Endodermal cell (in vitro differentiated cells): ENCODE measurements at regions not wholly inside any gene's neighbourhood (a gene's known extent, or its start where the extent isn't known, plus 50 kb on each side); places are given as distances from the start of the nearest gene placed in this dataset.

ENCODE experiments used
- DNase-seq: peaks from one replicate; pipeline ENCODE4 v3.0.0-alpha.2; 2017
- H3K27ac ChIP-seq: 2 replicates; pipeline ENCODE4 v1.5.1; 2013; ENCODE audit warnings: mild to moderate bottlenecking, low read depth, low read length, moderate library complexity
- H3K27me3 ChIP-seq: 2 replicates; pipeline ENCODE4 v1.6.1; 2013; ENCODE audit warnings: mild to moderate bottlenecking, low read length, moderate library complexity; ENCODE audit not compliant: insufficient read depth, control insufficient read depth, poor library complexity, severe bottlenecking
- H3K36me3 ChIP-seq: 2 replicates; pipeline ENCODE4 v1.7.0; 2013; ENCODE audit warnings: mild to moderate bottlenecking, low read length, moderate library complexity; ENCODE audit not compliant: control insufficient read depth, insufficient read depth
- H3K4me1 ChIP-seq: one replicate; pipeline ENCODE4 v1.7.0; 2013; ENCODE audit warnings: low read length; ENCODE audit not compliant: control insufficient read depth, insufficient read depth
- H3K4me3 ChIP-seq: 2 replicates; pipeline ENCODE4 v1.5.1; 2013; ENCODE audit warnings: mild to moderate bottlenecking, low read length, moderate library complexity
- H3K9ac ChIP-seq: 2 replicates; pipeline ENCODE4 v1.6.1; 2013; ENCODE audit warnings: mild to moderate bottlenecking, low read length, moderate library complexity; ENCODE audit not compliant: poor library complexity, severe bottlenecking; ENCODE audit errors: extremely low read depth
- H3K9me3 ChIP-seq: 2 replicates; pipeline ENCODE4 v1.6.1; 2013; ENCODE audit warnings: mild to moderate bottlenecking, low read length, moderate library complexity; ENCODE audit not compliant: control insufficient read depth
- H3K27ac Mint-ChIP-seq: 2 replicates; pipeline ENCODE4 v1.8.0; 2020; ENCODE audit warnings: mixed read lengths
- H3K27me3 Mint-ChIP-seq: 2 replicates; pipeline ENCODE4 v1.8.0; 2021; ENCODE audit warnings: mild to moderate bottlenecking, mixed read lengths; ENCODE audit not compliant: insufficient read depth
- H3K36me3 Mint-ChIP-seq: 2 replicates; pipeline ENCODE4 v1.8.0; 2020; ENCODE audit warnings: low read depth, mixed read lengths
- H3K4me1 Mint-ChIP-seq: 2 replicates; pipeline ENCODE4 v1.8.0; 2020; ENCODE audit warnings: mixed read lengths
- H3K4me3 Mint-ChIP-seq: 2 replicates; pipeline ENCODE4 v1.8.0; 2020; ENCODE audit warnings: mild to moderate bottlenecking, moderate library complexity, mixed read lengths
- H3K9me3 Mint-ChIP-seq: 2 replicates; pipeline ENCODE4 v1.8.0; 2020; ENCODE audit warnings: mild to moderate bottlenecking, mixed read lengths
- WGBS, 2 experiments: methylation state at CpG; one replicate each; pipeline versions ENCODE4 v1.1.5 to v1.1.7; 2013; ENCODE audit warnings: missing lambda C conversion rate in 2 of 2, mixed read lengths in 1 of 2; ENCODE audit not compliant: insufficient coverage in 1 of 2, insufficient read length in 1 of 2; 5-methylcytosine and 5-hydroxymethylcytosine counted together
- TF ChIP-seq, protein P1 (sequence below): fragments of 200-600 bp; sonication (generic); conservative IDR thresholded peaks from 2 replicates; pipeline ENCODE4 v1.5.0; 2021; ENCODE audit warnings: antibody characterized with exemption, mild to moderate bottlenecking

DNA sequence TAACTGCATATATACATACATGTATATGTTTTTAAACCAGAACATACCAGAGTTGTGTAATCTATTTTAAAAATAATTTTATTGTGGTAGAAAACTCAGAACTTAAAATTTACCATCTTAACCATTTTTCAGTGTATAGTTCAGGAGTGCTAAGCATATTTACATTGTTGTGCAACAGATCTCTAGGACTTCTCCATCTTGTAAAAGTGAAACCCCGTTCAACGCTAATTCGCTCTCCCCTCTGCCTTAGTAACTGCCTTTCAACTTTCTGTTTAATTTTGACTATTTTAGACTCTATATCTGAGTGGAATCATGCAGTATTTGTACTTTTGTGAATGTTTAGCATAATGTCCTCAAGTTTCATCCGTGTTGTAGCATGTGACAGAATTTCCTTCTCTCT is 51.8 kb upstream of the SSR3 start:
- Histone ChIP-seq H3K36me3 (no peaks in the 10 kb centered on the region), H3K4me1 (peaks cover 5% of the 10 kb centered on the region), H3K4me3 (no peak overlapping the region), H3K27ac (no peak overlapping the region), H3K9ac (no peak overlapping the region), H3K27me3 (no peaks in the 10 kb centered on the region), H3K9me3 (no peaks in the 10 kb centered on the region)
- DNase-seq: no peak
- TF ChIP-seq, protein P1, sequence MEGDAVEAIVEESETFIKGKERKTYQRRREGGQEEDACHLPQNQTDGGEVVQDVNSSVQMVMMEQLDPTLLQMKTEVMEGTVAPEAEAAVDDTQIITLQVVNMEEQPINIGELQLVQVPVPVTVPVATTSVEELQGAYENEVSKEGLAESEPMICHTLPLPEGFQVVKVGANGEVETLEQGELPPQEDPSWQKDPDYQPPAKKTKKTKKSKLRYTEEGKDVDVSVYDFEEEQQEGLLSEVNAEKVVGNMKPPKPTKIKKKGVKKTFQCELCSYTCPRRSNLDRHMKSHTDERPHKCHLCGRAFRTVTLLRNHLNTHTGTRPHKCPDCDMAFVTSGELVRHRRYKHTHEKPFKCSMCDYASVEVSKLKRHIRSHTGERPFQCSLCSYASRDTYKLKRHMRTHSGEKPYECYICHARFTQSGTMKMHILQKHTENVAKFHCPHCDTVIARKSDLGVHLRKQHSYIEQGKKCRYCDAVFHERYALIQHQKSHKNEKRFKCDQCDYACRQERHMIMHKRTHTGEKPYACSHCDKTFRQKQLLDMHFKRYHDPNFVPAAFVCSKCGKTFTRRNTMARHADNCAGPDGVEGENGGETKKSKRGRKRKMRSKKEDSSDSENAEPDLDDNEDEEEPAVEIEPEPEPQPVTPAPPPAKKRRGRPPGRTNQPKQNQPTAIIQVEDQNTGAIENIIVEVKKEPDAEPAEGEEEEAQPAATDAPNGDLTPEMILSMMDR: no peak
- 100% methylated on average over 2 to 4 of the region's 4 CpGs for WGBS, 2 experiments
- Mint-ChIP-seq H3K9me3 (no peaks in the 10 kb centered on the region), H3K4me3 (peak overlapping the region; percentile 58), H3K27ac (no peak overlapping the region), H3K4me1 (peaks cover 29% of the 10 kb centered on the region), H3K36me3 (no peaks in the 10 kb centered on the region), H3K27me3 (peaks cover 2% of the 10 kb centered on the region)

DNA sequence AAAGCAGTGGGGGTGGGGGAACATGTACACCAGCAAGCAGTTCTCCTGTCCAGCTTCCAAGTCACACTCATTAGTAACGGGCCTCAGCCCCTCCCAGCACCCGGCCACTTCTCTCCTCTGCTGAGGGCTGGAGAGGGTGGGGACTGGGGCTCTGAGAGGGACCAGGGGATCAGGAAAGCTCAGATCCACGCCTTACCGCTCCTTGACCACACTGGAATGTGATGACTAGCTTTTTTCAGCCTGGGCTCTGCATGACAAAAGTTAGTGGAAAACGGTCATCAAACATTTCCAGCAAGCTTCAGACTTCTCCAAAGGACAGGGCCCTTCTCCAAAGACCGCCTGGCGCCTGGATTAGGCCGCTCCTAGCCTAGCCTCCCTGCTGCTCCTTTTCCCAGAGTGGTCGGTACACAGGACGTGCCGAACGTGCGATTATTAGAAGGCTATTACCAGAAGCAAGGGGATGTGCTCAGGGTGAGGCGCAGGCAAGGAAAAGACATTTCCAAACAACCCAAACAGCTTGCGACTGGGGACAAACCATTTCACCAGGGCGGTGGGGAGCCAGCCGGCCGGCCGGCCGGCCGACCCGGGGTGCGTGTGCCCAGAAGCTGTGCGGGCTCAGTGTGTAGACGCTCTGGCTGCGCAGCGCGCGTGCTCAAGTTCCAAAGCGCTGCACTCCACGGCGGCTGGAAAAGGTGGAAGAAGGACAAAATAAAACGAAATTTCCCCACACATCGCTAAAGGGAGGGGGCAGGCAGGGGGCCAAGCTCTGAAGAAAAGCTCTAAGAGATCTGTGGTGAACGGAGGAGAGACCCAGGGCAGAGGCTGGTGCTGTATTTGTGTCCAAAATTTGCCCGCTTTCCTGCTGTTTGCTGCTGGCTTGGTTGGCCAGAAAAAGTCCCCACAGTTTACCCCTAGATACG is 51.0 kb upstream of the SSR3 start:
- H3K9ac ChIP-seq: peak overlapping the region; percentile 6
- no peaks in the 10 kb centered on the region for H3K36me3 ChIP-seq
- peak overlapping the region; percentile 77 for H3K27ac ChIP-seq
- WGBS, 2 experiments: 12 to 19% methylated on average over 10 to 37 of the region's 37 CpGs
- H3K27ac Mint-ChIP-seq: peak overlapping the region; percentile 85
- no peaks in the 10 kb centered on the region for H3K9me3 ChIP-seq
- peak overlapping the region; percentile 58 for H3K4me3 Mint-ChIP-seq
- H3K36me3 Mint-ChIP-seq: no peaks in the 10 kb centered on the region
- peaks cover 29% of the 10 kb centered on the region for H3K4me1 Mint-ChIP-seq
- TF ChIP-seq, protein P1: no peak
- H3K4me1 ChIP-seq: peaks cover 5% of the 10 kb centered on the region
- peaks cover 2% of the 10 kb centered on the region for H3K27me3 Mint-ChIP-seq
- H3K4me3 ChIP-seq: peak overlapping the region; percentile 60
- H3K9me3 Mint-ChIP-seq: no peaks in the 10 kb centered on the region
- no peaks in the 10 kb centered on the region for H3K27me3 ChIP-seq
- peak; percentile 86 for DNase-seq

GRCh38 chr3:156604642-156605144 is 49.8 kb upstream of the SSR3 start:
- no peaks in the 10 kb centered on the region for H3K36me3 Mint-ChIP-seq
- H3K27ac ChIP-seq: no peak overlapping the region
- H3K9me3 Mint-ChIP-seq: no peaks in the 10 kb centered on the region
- WGBS, 2 experiments: 86 to 95% methylated on average over 2 of the region's 2 CpGs
- no peaks in the 10 kb centered on the region for H3K36me3 ChIP-seq
- no peak overlapping the region for H3K9ac ChIP-seq
- H3K27me3 Mint-ChIP-seq: peaks cover 2% of the 10 kb centered on the region
- H3K9me3 ChIP-seq: no peaks in the 10 kb centered on the region
- TF ChIP-seq, protein P1: no peak
- peaks cover 8% of the 10 kb centered on the region for H3K4me1 ChIP-seq
- DNase-seq: no peak
- H3K27me3 ChIP-seq: no peaks in the 10 kb centered on the region
- no peak overlapping the region for H3K4me3 Mint-ChIP-seq
- H3K4me1 Mint-ChIP-seq: peaks cover 24% of the 10 kb centered on the region
- H3K27ac Mint-ChIP-seq: no peak overlapping the region
- no peak overlapping the region for H3K4me3 ChIP-seq
